DOHH2 (cell line): ENCODE measurements at regions not wholly inside any gene's neighbourhood (a gene's known extent, or its start where the extent isn't known, plus 50 kb on each side); places are given as distances from the start of the nearest gene placed in this dataset.

Experiments used
- H3F3A ChIP-seq: fragments of 200-600 bp; sonication (generic), shearing (Covaris generic); 2 replicates; pipeline ENCODE4 v1.6.0; 2016; ENCODE audit warnings: antibody characterized with exemption, mild to moderate bottlenecking; ENCODE audit not compliant: control insufficient read depth, insufficient read depth
- H3K27ac ChIP-seq: fragments of 200-600 bp; sonication (generic); 2 replicates; pipeline ENCODE4 v1.5.1; 2014; ENCODE audit warnings: low read depth, mild to moderate bottlenecking, low read length, moderate library complexity
- H3K27me3 ChIP-seq: fragments of 200-600 bp; sonication (generic); 2 replicates; pipeline ENCODE4 v1.6.1; 2014; ENCODE audit warnings: mild to moderate bottlenecking, low read length, mixed read lengths; ENCODE audit not compliant: control insufficient read depth
- H3K36me3 ChIP-seq: fragments of 200-600 bp; sonication (generic); 2 replicates; pipeline ENCODE4 v1.6.1; 2014; ENCODE audit warnings: mild to moderate bottlenecking, low read length, moderate library complexity, mixed read lengths; ENCODE audit not compliant: control insufficient read depth
- H3K4me1 ChIP-seq: fragments of 200-600 bp; sonication (generic); 2 replicates; pipeline ENCODE4 v1.6.1; 2014; ENCODE audit warnings: mild to moderate bottlenecking, low read length, mixed read lengths; ENCODE audit not compliant: control insufficient read depth
- H3K4me2 ChIP-seq: fragments of 200-600 bp; sonication (generic); 2 replicates; pipeline ENCODE4 v1.6.0; 2014; ENCODE audit warnings: mild to moderate bottlenecking, low read length, moderate library complexity
- H3K4me3 ChIP-seq: fragments of 200-600 bp; sonication (generic); 2 replicates; pipeline ENCODE4 v1.5.1; 2014; ENCODE audit warnings: mild to moderate bottlenecking, low read length, mixed read lengths
- H3K79me2 ChIP-seq: fragments of 200-600 bp; sonication (generic); 2 replicates; pipeline ENCODE4 v1.6.1; 2014; ENCODE audit warnings: mild to moderate bottlenecking, low read length, mixed read lengths; ENCODE audit not compliant: control insufficient read depth
- H3K9me2 ChIP-seq: fragments of 200-600 bp; sonication (generic); replicated peaks from 2 replicates; pipeline ENCODE4 v1.6.1; 2014; ENCODE audit warnings: mild to moderate bottlenecking, low read length, mixed read lengths; ENCODE audit not compliant: control insufficient read depth
- H3K9me3 ChIP-seq: fragments of 200-600 bp; sonication (generic); 2 replicates; pipeline ENCODE4 v1.6.1; 2014; ENCODE audit warnings: antibody characterized with exemption, low read length, mixed read lengths; ENCODE audit not compliant: control insufficient read depth, insufficient read depth
- H4K20me1 ChIP-seq: fragments of 200-600 bp; sonication (generic); 2 replicates; pipeline ENCODE4 v1.6.0; 2014; ENCODE audit warnings: low read depth, mild to moderate bottlenecking, antibody characterized with exemption, low read length, moderate library complexity; ENCODE audit not compliant: control insufficient read depth, insufficient read depth
- EZH2phosphoT487 ChIP-seq: fragments of 200-600 bp; sonication (generic); IDR thresholded peaks from 2 replicates; pipeline ENCODE4 v1.6.1; 2017; ENCODE audit warnings: borderline replicate concordance, mild to moderate bottlenecking, antibody characterized with exemption, low read length, moderate library complexity, mixed read lengths
- TF ChIP-seq, protein P1 (sequence below): fragments of 200-600 bp; sonication (generic); IDR thresholded peaks from one replicate; pipeline ENCODE4 v1.5.1; 2014; ENCODE audit warnings: antibody characterized with exemption, mild to moderate bottlenecking, low read depth, low read length; ENCODE audit not compliant: poor library complexity, severe bottlenecking

DNA sequence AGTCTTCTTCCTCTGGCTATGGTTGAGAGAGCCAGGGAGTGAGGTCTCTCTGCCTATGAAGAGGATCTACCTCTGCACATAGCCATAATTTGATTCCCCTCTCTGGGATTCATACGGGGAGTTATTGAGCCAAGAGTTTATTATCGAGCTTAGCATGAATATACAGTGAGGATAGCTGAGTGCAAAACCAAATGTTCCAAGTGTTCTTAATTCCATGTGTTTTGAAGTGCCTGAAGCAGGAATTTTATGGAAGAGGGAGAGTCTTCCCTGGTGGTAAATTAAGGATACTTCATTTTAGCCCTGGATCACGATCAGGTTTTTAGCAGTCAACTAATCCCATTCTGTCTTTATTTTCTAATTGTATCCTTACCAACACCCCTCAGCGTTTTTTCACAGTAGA lies 270.6 kb downstream of the C1D start:
- H4K20me1 ChIP-seq = no peaks in the 10 kb centered on the region
- H3K79me2 ChIP-seq = no peaks in the 10 kb centered on the region
- H3F3A ChIP-seq = no peaks in the 10 kb centered on the region
- no peaks in the 10 kb centered on the region for H3K9me2 ChIP-seq
- H3K9me3 ChIP-seq = no peaks in the 10 kb centered on the region
- H3K4me2 ChIP-seq = no peak overlapping the region
- TF ChIP-seq, protein P1, sequence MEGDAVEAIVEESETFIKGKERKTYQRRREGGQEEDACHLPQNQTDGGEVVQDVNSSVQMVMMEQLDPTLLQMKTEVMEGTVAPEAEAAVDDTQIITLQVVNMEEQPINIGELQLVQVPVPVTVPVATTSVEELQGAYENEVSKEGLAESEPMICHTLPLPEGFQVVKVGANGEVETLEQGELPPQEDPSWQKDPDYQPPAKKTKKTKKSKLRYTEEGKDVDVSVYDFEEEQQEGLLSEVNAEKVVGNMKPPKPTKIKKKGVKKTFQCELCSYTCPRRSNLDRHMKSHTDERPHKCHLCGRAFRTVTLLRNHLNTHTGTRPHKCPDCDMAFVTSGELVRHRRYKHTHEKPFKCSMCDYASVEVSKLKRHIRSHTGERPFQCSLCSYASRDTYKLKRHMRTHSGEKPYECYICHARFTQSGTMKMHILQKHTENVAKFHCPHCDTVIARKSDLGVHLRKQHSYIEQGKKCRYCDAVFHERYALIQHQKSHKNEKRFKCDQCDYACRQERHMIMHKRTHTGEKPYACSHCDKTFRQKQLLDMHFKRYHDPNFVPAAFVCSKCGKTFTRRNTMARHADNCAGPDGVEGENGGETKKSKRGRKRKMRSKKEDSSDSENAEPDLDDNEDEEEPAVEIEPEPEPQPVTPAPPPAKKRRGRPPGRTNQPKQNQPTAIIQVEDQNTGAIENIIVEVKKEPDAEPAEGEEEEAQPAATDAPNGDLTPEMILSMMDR = no peak
- TF ChIP-seq EZH2phosphoT487 = no peak
- no peaks in the 10 kb centered on the region for H3K27me3 ChIP-seq
- no peaks in the 10 kb centered on the region for H3K36me3 ChIP-seq
- no peak overlapping the region for H3K27ac ChIP-seq
- H3K4me1 ChIP-seq = no peaks in the 10 kb centered on the region
- no peak overlapping the region for H3K4me3 ChIP-seq

DNA sequence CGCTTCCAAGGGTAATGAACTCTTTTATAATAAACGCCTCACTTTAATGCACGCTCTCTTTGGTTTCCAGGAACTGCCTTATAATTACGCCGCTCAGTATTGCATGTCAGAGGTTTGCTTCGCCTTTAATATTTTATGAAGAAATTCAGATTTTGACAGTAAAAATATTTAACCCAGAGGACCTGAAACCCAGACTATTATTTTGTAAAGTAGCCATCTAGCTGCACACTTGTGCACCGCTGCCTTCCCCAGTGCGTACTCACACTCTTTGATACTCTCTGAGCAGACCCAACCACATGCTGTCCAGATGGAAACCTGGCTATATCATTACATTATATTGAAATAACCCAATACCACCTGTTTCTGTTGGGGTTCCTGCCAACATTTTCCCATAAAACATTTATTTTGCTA lies 270.1 kb downstream of the C1D start:
- TF ChIP-seq EZH2phosphoT487 = no peak
- TF ChIP-seq, protein P1 = no peak

DNA sequence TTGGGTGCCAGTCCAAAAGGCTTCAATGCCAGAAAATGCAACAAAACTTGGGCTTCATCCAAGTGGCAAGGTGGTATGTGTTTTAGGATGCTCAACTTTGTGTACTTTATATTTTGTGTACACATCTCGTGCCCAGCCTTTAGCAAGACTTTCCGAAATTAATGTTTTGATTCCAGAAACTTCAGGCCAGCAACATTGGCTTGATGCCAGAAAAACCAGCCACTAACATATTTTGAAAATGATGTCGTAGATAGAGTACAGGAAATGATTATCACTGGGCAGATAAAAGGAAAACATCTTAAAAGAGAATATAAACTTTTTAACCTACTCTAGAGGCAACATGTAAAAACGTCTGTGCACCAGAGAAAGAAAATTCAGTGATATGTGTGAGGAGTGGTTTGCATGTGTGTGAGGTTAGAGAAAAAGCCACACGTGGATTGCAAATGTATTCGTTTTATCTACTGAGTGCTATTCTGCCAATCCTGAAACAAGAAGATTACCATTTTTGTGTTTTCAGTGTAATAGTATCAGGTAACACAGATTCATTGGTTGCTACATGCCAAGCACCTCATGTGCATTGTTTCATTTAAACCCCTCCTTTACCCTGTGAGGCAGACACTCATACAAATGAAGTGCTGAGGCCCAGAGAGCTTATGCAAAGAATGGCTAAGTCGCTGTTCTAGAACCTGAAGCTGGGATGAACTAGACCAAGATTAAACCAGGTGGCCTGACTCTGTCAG lies 264.8 kb downstream of the C1D start:
- H3K4me1 ChIP-seq = no peaks in the 10 kb centered on the region
- no peaks in the 10 kb centered on the region for H3K27me3 ChIP-seq
- H3K9me2 ChIP-seq = no peaks in the 10 kb centered on the region
- H4K20me1 ChIP-seq = no peaks in the 10 kb centered on the region
- no peaks in the 10 kb centered on the region for H3K9me3 ChIP-seq
- no peaks in the 10 kb centered on the region for H3K79me2 ChIP-seq
- H3K4me2 ChIP-seq = no peak overlapping the region
- no peaks in the 10 kb centered on the region for H3K36me3 ChIP-seq
- H3F3A ChIP-seq = no peaks in the 10 kb centered on the region
- H3K4me3 ChIP-seq = no peak overlapping the region
- H3K27ac ChIP-seq = no peak overlapping the region
- no peak for TF ChIP-seq EZH2phosphoT487
- TF ChIP-seq, protein P1 = no peak

More for the DNA sequence above, 270.1 kb downstream of the C1D start:
- Histone ChIP-seq H4K20me1 (no peaks in the 10 kb centered on the region), H3K36me3 (no peaks in the 10 kb centered on the region), H3K27me3 (no peaks in the 10 kb centered on the region), H3K4me1 (no peaks in the 10 kb centered on the region), H3K9me3 (no peaks in the 10 kb centered on the region), H3K4me3 (no peak overlapping the region), H3F3A (no peaks in the 10 kb centered on the region), H3K9me2 (no peaks in the 10 kb centered on the region), H3K4me2 (no peak overlapping the region), H3K79me2 (no peaks in the 10 kb centered on the region), H3K27ac (no peak overlapping the region)
